GM12874 (cell line): ENCODE measurements at regions not wholly inside any gene's neighbourhood (a gene's known extent, or its start where the extent isn't known, plus 50 kb on each side); places are given as distances from the start of the nearest gene placed in this dataset.

Experiments used
- TF ChIP-seq, protein P1 (sequence below): IDR thresholded peaks from 2 replicates; pipeline ENCODE4 v1.5.1; 2011; ENCODE audit warnings: low read depth, mild to moderate bottlenecking, control low read depth, low read length, moderate library complexity; ENCODE audit not compliant: insufficient read depth

DNA sequence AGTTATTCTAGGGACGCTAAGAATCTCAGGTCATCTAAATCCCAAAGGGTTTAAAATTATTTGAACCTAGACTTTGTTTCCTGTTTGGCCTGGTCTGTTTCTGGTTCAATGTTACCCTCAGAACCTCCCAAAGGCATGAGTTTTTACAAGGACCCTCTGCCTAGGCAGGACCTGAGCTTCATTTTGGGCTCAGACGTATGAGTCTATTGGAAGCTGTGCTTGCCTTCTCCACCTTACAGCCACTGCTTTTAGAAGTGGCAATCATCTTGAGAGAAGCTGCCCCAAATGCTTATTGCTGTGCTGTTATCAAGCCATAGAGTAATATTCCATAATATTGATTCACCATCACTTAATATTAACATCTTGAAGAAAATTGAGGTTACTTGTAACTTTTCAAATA is 510.4 kb downstream of the TLE4 start:
- TF ChIP-seq, protein P1, sequence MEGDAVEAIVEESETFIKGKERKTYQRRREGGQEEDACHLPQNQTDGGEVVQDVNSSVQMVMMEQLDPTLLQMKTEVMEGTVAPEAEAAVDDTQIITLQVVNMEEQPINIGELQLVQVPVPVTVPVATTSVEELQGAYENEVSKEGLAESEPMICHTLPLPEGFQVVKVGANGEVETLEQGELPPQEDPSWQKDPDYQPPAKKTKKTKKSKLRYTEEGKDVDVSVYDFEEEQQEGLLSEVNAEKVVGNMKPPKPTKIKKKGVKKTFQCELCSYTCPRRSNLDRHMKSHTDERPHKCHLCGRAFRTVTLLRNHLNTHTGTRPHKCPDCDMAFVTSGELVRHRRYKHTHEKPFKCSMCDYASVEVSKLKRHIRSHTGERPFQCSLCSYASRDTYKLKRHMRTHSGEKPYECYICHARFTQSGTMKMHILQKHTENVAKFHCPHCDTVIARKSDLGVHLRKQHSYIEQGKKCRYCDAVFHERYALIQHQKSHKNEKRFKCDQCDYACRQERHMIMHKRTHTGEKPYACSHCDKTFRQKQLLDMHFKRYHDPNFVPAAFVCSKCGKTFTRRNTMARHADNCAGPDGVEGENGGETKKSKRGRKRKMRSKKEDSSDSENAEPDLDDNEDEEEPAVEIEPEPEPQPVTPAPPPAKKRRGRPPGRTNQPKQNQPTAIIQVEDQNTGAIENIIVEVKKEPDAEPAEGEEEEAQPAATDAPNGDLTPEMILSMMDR, result no peak

DNA sequence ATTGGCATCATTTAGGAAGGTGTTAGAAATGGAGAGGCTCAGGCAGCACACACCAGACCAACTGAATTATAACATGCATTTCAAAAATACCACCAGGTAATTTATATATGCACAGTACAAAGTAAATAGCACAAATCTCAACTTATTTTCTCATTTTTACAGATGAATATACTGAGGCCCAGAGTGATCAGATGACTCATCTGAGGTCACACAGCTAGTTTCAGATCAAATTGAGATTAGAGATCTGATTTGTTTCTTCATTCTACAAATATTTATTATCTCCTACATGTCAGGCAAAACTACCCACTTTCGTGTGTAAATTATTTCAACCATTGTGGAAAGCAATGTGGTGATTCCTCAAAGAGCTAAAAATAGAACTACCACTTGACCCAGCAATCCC is 507.1 kb downstream of the TLE4 start:
- TF ChIP-seq, protein P1, result no peak

GRCh38 chr9:80077059-80077458 is 505.3 kb downstream of the TLE4 start:
- TF ChIP-seq, protein P1, result no peak

- TF ChIP-seq, protein P1, result no peak
These were observed 504.4 kb downstream of the TLE4 start for GRCh38 chr9:80076162-80076561.

DNA sequence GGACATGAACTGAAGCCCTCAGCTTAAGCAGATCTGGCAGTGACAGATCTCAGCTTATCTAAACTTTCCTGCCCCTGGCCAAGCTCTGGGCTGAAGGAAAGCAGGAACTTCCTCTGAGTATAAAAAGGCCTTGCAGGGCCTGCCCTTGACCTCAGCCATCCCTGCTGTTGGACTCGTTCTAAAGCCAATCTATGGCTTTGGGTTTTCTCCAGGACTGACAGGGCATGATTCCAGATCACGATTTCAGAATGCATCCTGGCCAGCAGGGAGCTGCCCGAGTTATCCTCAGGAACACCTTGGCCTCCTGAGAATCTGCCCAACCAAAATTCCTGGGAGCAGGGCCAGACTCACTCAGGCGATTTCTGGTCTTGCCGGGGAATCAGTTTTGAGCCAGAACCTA is 502.7 kb downstream of the TLE4 start:
- TF ChIP-seq, protein P1, result no peak

GRCh38 chr9:80072451-80072850 is 500.7 kb downstream of the TLE4 start:
- TF ChIP-seq, protein P1, result no peak

DNA sequence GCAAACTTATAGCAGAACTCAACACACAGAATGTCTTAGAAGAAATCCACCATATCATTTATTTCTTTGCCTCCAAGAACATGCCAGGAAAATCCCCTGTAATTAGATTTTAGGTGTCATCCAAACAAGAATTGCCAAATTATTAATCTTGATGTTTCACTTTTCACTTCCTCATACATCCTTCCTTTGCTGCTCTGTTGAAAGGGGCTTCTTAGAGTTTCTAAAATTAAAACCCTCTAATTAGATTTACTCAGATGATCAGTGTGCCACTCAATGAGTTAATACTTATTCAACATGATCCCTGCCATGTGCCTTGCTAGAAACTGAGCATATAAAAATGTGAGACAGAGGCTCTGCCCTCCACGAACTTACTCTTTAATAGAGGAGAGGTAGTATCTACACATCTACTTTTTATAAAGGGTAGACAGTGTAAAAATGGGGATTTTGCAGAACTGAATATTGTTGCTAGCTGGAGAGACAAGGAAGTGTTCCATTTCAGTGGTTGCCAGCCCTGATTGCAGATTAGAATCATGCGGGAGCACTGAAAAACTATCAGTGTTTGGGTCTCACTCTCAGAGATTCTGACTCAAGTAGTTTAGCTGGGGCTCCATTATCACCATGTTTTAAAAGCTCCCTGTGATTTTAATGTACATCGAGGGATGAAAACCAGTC is 498.4 kb downstream of the TLE4 start:
- TF ChIP-seq, protein P1, result no peak
